Nucleus accumbens (tissue), 56 donors: ENCODE measurements at regions not wholly inside any gene's neighbourhood (a gene's known extent, or its start where the extent isn't known, plus 50 kb on each side); places are given as distances from the start of the nearest gene placed in this dataset.

Experiments
- DNase-seq, 56 donors: peaks; one replicate each; lab custom pipeline; 2025; lab: John Stamatoyannopoulos, UW

- DNase-seq, result peak in 41 of 56 donors; percentile 1 to 67 (median 28)
These were observed 265.9 kb downstream of the PRDM2 start for GRCh38 chr1:13965770-13966398.

- DNase-seq, result no peak
These were observed 267.7 kb downstream of the PRDM2 start for GRCh38 chr1:13967707-13968106.

- no peak for DNase-seq
These were observed 268.4 kb downstream of the PRDM2 start for GRCh38 chr1:13968361-13968760.

- DNase-seq, result no peak
These were observed 270.8 kb downstream of the PRDM2 start for GRCh38 chr1:13970631-13971247.

- DNase-seq, result no peak
These were observed 276.5 kb downstream of the PRDM2 start for GRCh38 chr1:13976485-13976884.

GRCh38 chr1:13981142-13981541 lies 281.2 kb downstream of the PRDM2 start:
- no peak for DNase-seq

GRCh38 chr1:13983393-13983792 lies 283.4 kb downstream of the PRDM2 start:
- DNase-seq, result no peak

- DNase-seq, result no peak
These were observed 291.0 kb downstream of the PRDM2 start for GRCh38 chr1:13990939-13991338.

- DNase-seq, result no peak
These were observed 292.7 kb downstream of the PRDM2 start for GRCh38 chr1:13992489-13993285.

- DNase-seq, result no peak
These were observed 294.4 kb downstream of the PRDM2 start for GRCh38 chr1:13994386-13994785.

- no peak for DNase-seq
These were observed 296.3 kb downstream of the PRDM2 start for GRCh38 chr1:13996334-13996733.

GRCh38 chr1:14003552-14003951 lies 303.6 kb downstream of the PRDM2 start:
- DNase-seq, result no peak

- DNase-seq, result no peak
These were observed 309.6 kb downstream of the PRDM2 start for GRCh38 chr1:14009582-14009981.

- no peak for DNase-seq
These were observed 310.5 kb downstream of the PRDM2 start for GRCh38 chr1:14010476-14010875.

GRCh38 chr1:14011132-14011531 lies 311.1 kb downstream of the PRDM2 start:
- DNase-seq, result no peak

- DNase-seq, result no peak
These were observed 311.9 kb downstream of the PRDM2 start for GRCh38 chr1:14011888-14012287.

- DNase-seq, result no peak
These were observed 314.9 kb downstream of the PRDM2 start for GRCh38 chr1:14014929-14015328.

- peak in 9 of 56 donors; percentile 4 to 39 (median 16) for DNase-seq
These were observed 315.9 kb downstream of the PRDM2 start for GRCh38 chr1:14015917-14016316.

- DNase-seq, result peak in 34 of 56 donors; percentile 2 to 69 (median 15)
These were observed 317.6 kb downstream of the PRDM2 start for GRCh38 chr1:14017531-14017961.

GRCh38 chr1:14019461-14019860 lies 319.5 kb downstream of the PRDM2 start:
- DNase-seq, result no peak

GRCh38 chr1:14020006-14020405 lies 320.0 kb downstream of the PRDM2 start:
- no peak for DNase-seq

- peak in 23 of 56 donors; percentile 1 to 75 (median 20) for DNase-seq
These were observed 327.1 kb downstream of the PRDM2 start for GRCh38 chr1:14027099-14027498.
